ENCODE measurements at regions not wholly inside any gene's neighbourhood (a gene's known extent, or its start where the extent isn't known, plus 50 kb on each side); places are given as distances from the start of the nearest gene placed in this dataset.
A peak's percentile ranks its signal among the peaks of the same experiment; 100 is the strongest.
"Not testable (repeated sequence)": the region's sequence is repeated elsewhere in the genome, so short reads cannot be mapped to it uniquely, and the experiment has no call there.

- no peak for TF ChIP-seq CTCF (IDR thresholded peaks at IDR 0.05)
- Mint-ChIP-seq H3K27ac (no peak overlapping the region; the same call in 1 of the 2 replicates), H3K9me3 (peaks cover 4% of the 10 kb centered on the region; the same call in 1 of the 2 replicates), H3K4me3 (no peak overlapping the region), H3K27me3 (ENCODE audit: insufficient read depth) (peaks cover 3% of the 10 kb centered on the region; the same call in 1 of the 2 replicates), H3K36me3 (ENCODE audit: low read depth) (0 out of 2 replicates have a peak, but pooled peaks cover 4% of the 10 kb centered on the region), H3K4me1 (ENCODE audit: low read depth) (peaks cover 36% of the 10 kb centered on the region)
- DNase-seq = no peak
Observed at GRCh38 chr6:16936893-16937292, 165.0 kb upstream of the STMND1 start.

DNA sequence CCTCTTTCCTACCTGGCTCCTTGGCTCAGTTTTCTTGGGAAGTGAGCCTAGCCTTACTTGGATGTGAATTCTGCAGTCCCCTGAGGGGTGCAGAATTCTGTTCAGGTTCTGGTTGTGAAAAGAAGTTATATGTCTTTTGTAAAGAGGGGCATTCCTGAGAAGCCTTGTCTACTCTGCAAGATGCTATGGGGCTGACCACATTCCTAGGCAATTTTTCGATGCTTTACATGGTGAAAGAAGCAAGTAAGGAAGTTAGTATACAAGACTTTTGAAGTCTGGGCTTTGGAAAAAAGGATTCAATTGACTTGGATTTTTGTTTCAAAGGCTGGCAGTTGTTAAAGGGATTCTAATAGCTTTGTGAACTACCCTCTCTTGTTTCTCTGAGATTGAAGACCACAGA, 167.9 kb upstream of the STMND1 start:
- H3K4me1 Mint-ChIP-seq (ENCODE audit: low read depth) = peaks cover 55% of the 10 kb centered on the region
- H3K27me3 Mint-ChIP-seq (ENCODE audit: insufficient read depth) = no peaks in the 10 kb centered on the region
- no peak overlapping the region for H3K27ac Mint-ChIP-seq
- H3K9me3 Mint-ChIP-seq = no peaks in the 10 kb centered on the region
- DNase-seq = no peak
- no peak for TF ChIP-seq CTCF (IDR thresholded peaks at IDR 0.05)
- no peak overlapping the region; the same call in 1 of the 2 replicates for H3K4me3 Mint-ChIP-seq
- peaks cover 3% of the 10 kb centered on the region; the same call in 1 of the 2 replicates for H3K36me3 Mint-ChIP-seq (ENCODE audit: low read depth)

DNA sequence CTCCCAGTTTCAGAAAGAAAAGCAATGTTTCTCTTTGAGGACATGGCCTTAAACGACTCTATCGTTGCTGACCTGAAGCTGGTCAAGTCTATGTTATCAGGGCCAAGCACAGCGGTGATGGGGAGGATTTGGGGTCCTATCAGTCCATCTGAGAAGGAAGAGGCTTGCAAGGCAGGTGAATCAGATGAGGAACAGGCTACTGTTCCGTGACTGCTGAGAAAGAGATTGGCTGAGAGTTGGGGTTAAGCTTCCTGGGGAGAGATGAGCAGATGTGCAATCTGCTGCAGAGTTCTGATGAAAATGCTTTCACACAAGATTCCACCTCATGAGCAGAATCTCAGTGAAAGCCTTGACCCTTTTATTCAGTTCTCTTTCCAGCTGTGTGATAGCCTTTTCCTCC, 168.3 kb upstream of the STMND1 start:
- no peaks in the 10 kb centered on the region for H3K9me3 Mint-ChIP-seq
- peak overlapping the region; percentile 30; the same call in 1 of the 2 replicates for H3K27ac Mint-ChIP-seq
- no peak overlapping the region for H3K4me3 Mint-ChIP-seq
- no peaks in the 10 kb centered on the region for H3K27me3 Mint-ChIP-seq (ENCODE audit: insufficient read depth)
- no peak for DNase-seq
- peaks cover 3% of the 10 kb centered on the region; the same call in 1 of the 2 replicates for H3K36me3 Mint-ChIP-seq (ENCODE audit: low read depth)
- TF ChIP-seq CTCF (IDR thresholded peaks at IDR 0.05) = no peak
- H3K4me1 Mint-ChIP-seq (ENCODE audit: low read depth) = peaks cover 57% of the 10 kb centered on the region

DNA sequence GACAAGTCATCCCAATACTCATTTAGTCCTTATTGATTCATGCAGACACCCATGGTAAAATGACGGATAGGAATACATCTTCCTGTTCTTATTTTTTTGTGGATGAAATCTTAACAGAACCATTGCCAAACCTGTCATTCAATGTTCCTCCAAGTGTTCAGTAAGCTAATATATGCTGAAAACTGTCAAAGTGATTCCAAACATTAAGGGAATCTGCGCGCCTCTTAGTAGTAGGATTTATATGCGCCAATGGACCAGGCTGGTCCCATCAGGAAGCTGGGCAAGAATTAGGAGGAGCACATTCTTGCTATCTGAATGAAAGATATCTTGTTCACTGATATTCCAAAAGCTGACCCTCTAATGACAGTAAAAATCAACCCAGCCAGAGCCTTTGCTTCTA, 168.9 kb upstream of the STMND1 start:
- Mint-ChIP-seq H3K4me1 (ENCODE audit: low read depth) (peaks cover 62% of the 10 kb centered on the region), H3K27me3 (ENCODE audit: insufficient read depth) (no peaks in the 10 kb centered on the region), H3K4me3 (no peak overlapping the region), H3K9me3 (no peaks in the 10 kb centered on the region), H3K36me3 (ENCODE audit: low read depth) (peaks cover 3% of the 10 kb centered on the region; the same call in 1 of the 2 replicates), H3K27ac (no peak overlapping the region)
- DNase-seq = no peak
- TF ChIP-seq CTCF (IDR thresholded peaks at IDR 0.05) = no peak

GRCh38 chr6:16931079-16931478, 169.8 kb upstream of the ATXN1 start:
- H3K27ac Mint-ChIP-seq; H3K9me3 Mint-ChIP-seq; H3K4me3 Mint-ChIP-seq; H3K36me3 Mint-ChIP-seq (ENCODE audit: low read depth); H3K27me3 Mint-ChIP-seq (ENCODE audit: insufficient read depth); DNase-seq: not testable (repeated sequence)
- peaks cover 50% of the 10 kb centered on the region for H3K4me1 Mint-ChIP-seq (ENCODE audit: low read depth)

- TF ChIP-seq CTCF (IDR thresholded peaks at IDR 0.05) = no peak
- H3K27me3 Mint-ChIP-seq (ENCODE audit: insufficient read depth) = no peaks in the 10 kb centered on the region
- H3K9me3 Mint-ChIP-seq = no peaks in the 10 kb centered on the region
- peaks cover 50% of the 10 kb centered on the region for H3K4me1 Mint-ChIP-seq (ENCODE audit: low read depth)
- H3K27ac Mint-ChIP-seq = peak overlapping the region; percentile 81
- H3K36me3 Mint-ChIP-seq (ENCODE audit: low read depth) = peaks cover 3% of the 10 kb centered on the region; the same call in 1 of the 2 replicates
- H3K4me3 Mint-ChIP-seq = no peak overlapping the region
- DNase-seq = no peak
Observed at GRCh38 chr6:16930432-16930831, 169.2 kb upstream of the ATXN1 start.
